Endometrium (tissue), 2 donors: ENCODE measurements at regions not wholly inside any gene's neighbourhood (a gene's known extent, or its start where the extent isn't known, plus 50 kb on each side); places are given as distances from the start of the nearest gene placed in this dataset.
"Not testable (repeated sequence)": the region's sequence is repeated elsewhere in the genome, so short reads cannot be mapped to it uniquely, and the experiment has no call there.

Experiments
- FAIRE-seq: peaks from 2 replicates; lab custom pipeline; 2012; peaks lifted over from hg19 to GRCh38; lab: Jason Lieb, UNC
- donor health status: control.
- donor health status: control.

- FAIRE-seq = no peak
Measured at GRCh38 chr5:92554447-92555085, 1026.5 kb downstream of the NR2F1-AS1 start.

GRCh38 chr5:92553326-92553725 is 1027.7 kb downstream of the NR2F1-AS1 start:
- no peak for FAIRE-seq

- no peak for FAIRE-seq
Measured at GRCh38 chr5:92552206-92553160, 1028.5 kb downstream of the NR2F1-AS1 start.

- FAIRE-seq = no peak
Measured at GRCh38 chr5:92548346-92548745, 1032.7 kb downstream of the NR2F1-AS1 start.

GRCh38 chr5:92544596-92544995 is 1036.4 kb downstream of the NR2F1-AS1 start:
- no peak for FAIRE-seq

GRCh38 chr5:92544036-92544435 is 1037.0 kb downstream of the NR2F1-AS1 start:
- no peak for FAIRE-seq

- FAIRE-seq = peak; percentile 43
Measured at GRCh38 chr5:92543201-92543600, 1037.8 kb downstream of the NR2F1-AS1 start.

GRCh38 chr5:92542017-92542416 is 1039.0 kb downstream of the NR2F1-AS1 start:
- FAIRE-seq = not testable (repeated sequence)

- FAIRE-seq = no peak
Measured at GRCh38 chr5:92527311-92528078, 1053.5 kb downstream of the NR2F1-AS1 start.

- FAIRE-seq = no peak
Measured at GRCh38 chr5:92525131-92525530, 1055.9 kb downstream of the NR2F1-AS1 start.

GRCh38 chr5:92519811-92520632 is 1061.0 kb downstream of the NR2F1-AS1 start:
- no peak for FAIRE-seq

GRCh38 chr5:92518318-92518904 is 1062.6 kb downstream of the NR2F1-AS1 start:
- FAIRE-seq = no peak

- no peak for FAIRE-seq
Measured at GRCh38 chr5:92514896-92515295, 1066.1 kb downstream of the NR2F1-AS1 start.

GRCh38 chr5:92513067-92513466 is 1068.0 kb downstream of the NR2F1-AS1 start:
- FAIRE-seq = no peak

GRCh38 chr5:92508271-92508670 is 1072.7 kb downstream of the NR2F1-AS1 start:
- no peak for FAIRE-seq

- no peak for FAIRE-seq
Measured at GRCh38 chr5:92505925-92506324, 1075.1 kb downstream of the NR2F1-AS1 start.

GRCh38 chr5:92505145-92505544 is 1075.9 kb downstream of the NR2F1-AS1 start:
- peak; percentile 29 for FAIRE-seq

- no peak for FAIRE-seq
Measured at GRCh38 chr5:92504346-92504745, 1076.7 kb downstream of the NR2F1-AS1 start.

- no peak for FAIRE-seq
Measured at GRCh38 chr5:92500752-92501151, 1080.3 kb downstream of the NR2F1-AS1 start.

GRCh38 chr5:92496545-92496944 is 1084.5 kb downstream of the NR2F1-AS1 start:
- FAIRE-seq = no peak

- FAIRE-seq = no peak
Measured at GRCh38 chr5:92494508-92494907, 1086.5 kb downstream of the NR2F1-AS1 start.
